CD4-positive, alpha-beta T cell treated with Interferon gamma for 1 hour (primary cell): ENCODE measurements at regions not wholly inside any gene's neighbourhood (a gene's known extent, or its start where the extent isn't known, plus 50 kb on each side); places are given as distances from the start of the nearest gene placed in this dataset.
"Not testable (repeated sequence)": the region's sequence is repeated elsewhere in the genome, so short reads cannot be mapped to it uniquely, and the experiment has no call there.

ENCODE experiments used
- DNase-seq: peaks from one replicate; pipeline ENCODE4 v3.0.0-alpha.2; 2020

DNA sequence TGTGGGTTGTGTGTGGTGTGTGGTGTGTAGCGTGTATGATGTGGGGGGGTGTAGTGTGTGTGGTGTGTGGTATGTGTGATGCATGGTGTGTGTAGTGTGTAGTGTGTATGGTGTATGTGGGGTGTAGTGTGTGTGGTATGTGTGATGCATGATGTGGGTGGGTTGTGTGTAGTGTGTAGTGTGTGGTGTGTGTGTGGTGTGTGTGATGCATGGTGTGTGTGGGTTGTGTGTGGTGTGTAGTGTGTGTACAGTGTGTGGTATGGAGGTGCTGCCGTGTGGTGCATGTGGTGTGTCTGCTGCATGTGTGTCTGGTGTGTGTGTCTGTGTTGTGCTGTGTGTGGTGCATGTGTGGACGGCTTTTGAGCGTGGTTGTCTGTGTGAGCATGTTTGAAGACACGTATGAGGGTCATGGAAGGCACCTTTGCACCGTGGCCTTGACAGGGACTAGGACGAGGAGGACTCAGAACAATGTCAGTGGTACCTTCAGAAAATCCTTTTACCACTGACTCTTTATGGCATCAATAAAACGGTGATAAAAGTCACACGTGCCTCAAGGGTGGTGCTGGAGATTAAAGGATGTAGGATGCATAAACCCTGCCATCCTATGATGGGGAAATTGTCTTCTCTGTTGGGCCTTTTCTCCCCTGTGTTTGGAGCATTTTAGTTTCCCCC lies 328.7 kb upstream of the B3GAT1 start:
- no peak for DNase-seq

DNA sequence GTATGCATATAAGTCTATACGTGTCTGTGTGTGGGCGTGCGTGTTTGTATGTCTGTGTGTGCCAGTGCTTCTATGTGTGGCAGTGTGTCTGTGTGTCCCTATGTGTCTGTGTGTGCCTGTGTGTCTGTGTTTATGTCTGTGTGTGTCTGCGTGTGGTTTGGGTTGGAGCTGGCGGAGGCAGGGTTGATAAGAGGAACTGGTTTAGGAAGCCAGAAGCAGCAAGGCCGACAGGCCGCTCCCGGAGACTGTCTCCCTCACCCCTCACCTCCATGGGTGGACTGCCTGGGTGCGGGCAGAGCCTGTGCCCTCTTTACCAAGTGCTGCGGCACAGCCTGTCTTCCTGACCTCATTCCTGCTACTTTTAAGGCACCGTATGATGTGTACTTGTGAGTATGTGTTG lies 327.1 kb upstream of the B3GAT1 start:
- no peak for DNase-seq

GRCh38 chr11:134738581-134738980 lies 326.5 kb upstream of the B3GAT1 start:
- DNase-seq, result no peak

GRCh38 chr11:134737563-134738510 lies 325.8 kb upstream of the B3GAT1 start:
- no peak for DNase-seq

DNA sequence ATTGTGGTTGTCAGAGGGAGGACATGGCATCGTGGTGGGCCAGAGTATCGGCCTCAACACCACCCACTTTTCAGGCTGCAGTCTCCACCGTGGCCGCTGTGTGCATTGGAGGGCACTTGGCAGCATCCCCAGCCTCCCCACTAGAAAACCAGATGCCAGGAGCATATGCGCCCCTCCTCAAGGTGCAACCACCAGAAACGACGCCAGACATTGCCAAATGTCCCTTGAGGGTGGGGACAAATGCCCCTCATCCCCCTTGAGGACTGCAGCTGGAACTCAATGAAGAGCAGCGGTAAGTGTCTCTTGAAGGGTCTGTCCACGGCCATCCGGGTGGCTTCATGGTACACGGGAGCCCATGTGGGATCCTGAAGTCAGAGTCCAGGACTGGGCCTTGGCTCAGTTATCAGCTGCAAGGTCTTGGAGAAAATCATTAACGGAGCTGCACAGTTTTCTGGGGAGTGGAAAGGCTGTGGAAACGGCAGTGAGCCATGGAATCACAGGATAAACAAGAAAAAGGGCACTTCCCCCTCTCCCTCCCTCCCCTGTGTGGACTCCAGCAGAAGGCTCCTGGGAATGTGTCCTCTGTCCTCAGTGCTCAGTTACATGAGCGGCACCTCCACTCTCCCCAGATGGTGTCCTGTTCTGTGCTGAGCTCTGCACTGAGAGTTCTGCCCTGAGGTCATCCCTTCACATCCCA lies 324.4 kb upstream of the B3GAT1 start:
- DNase-seq, result no peak

DNA sequence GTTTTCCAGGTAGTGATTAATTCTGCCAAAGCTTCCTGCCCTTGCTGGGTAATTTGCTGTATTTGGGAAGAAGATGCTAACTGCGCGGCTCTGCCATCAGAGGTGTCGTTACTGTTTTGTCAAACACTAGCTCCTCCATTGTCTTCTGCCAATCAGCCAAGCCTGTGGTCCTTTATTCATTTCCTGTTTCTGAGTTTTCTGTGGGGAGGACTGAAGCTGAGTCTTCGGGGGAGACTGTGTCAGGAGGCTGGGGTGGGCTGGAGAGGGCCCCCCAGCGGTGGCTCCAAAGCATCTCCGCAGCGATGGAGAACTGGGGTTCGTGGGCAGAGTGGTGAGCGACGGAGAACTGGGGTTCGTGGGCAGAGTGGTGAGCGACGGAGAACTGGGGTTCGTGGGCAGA lies 322.9 kb upstream of the B3GAT1 start:
- DNase-seq, result no peak

- DNase-seq, result no peak
These were observed 322.3 kb upstream of the B3GAT1 start for GRCh38 chr11:134734141-134734845.

- no peak for DNase-seq
These were observed 321.6 kb upstream of the B3GAT1 start for GRCh38 chr11:134733646-134734045.

DNA sequence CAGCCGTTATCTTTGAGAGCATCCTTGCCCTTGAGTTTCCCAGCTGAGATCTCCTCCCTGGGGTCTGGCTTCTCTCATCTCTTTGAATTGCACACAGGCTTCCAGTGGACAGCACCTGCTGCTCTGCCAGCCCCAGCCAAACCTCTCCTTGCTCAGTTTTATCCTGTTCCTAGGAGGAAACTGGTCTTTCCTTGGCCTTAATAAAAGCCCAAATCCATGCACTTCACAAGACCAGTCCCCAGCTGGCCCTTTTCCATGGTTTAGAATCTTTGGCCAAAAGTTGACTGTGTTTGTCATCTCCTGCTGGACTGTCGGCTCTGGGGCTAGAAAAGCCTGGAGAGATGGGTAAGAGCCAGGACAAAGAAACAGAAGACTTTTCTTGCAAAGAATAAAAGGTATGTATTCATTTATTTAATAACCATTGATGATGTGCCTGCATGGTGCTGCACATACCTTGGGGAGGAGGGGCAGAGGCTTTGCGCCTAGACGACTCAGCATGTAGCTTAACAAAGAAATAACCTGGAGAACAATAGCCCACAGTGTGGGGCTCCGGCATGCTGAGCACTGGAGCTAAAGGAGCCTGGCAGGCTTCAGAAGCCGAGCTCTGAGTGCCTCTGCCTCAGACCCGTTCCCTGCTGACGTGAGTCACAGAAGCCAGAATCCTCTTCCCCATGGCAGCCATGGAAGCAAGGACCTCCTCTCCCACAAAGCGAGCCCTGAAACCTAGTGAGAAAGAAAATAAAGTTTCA lies 319.3 kb upstream of the B3GAT1 start:
- DNase-seq, result no peak

- DNase-seq, result no peak
These were observed 318.6 kb upstream of the B3GAT1 start for GRCh38 chr11:134730561-134731212.

DNA sequence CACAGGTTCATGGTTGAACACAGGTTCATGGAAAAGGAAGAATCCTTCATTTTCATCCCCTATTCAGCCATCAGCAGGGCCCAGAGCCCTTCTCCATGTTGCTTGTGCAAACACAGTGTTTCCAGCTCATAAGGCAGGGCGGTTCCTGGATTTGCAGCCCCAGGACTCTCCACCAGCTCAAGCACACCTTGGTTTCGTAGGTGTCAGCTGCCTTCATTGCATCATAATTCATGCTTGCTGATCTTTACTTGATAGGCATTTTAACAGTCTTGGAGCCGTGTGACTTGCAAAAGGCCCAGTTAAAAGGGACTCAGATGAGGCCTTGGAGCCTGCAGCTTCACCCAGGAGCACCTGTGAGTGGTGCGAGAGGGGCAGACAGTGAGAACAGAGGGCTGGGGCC lies 318.1 kb upstream of the B3GAT1 start:
- DNase-seq, result no peak

DNA sequence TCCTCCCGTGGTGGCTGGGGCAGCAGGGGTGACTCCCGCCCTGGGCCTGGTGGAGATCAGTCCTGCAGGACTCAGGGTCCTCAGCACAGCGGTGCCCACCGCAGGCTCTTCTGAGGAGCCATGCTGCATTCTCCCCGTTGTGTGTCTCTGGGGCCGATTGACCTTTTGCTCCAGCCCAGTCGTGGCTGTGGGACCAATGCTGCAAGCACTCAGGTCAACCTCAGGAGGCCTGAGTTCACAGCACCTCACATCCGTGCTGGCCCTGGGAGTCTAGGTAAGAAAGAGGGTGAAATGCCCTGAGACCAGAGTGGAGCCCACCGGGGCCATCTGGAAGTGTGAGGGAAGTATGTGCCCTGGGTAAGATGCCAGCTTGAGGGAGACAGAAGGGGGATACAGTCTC lies 316.1 kb upstream of the B3GAT1 start:
- DNase-seq, result no peak

DNA sequence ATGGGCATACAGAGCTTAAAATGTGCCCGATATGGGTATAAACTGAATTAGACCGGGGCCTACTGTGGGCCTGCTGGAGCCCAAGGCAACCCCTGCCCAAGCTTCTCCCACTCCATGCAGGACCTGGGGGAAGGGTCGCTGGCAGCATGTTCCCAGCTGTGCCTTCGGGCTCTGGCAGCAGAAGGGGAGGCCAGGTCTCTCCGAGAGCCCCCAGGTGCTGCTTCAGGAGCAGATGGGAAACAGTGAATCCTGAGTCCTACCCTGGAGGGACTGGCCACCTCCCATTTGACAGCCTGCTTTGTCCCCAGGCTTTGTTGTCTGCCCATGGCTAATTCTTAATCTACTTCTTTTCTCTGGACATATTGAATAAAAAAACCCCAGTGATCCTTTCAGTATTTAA lies 315.6 kb upstream of the B3GAT1 start:
- no peak for DNase-seq

- no peak for DNase-seq
These were observed 315.2 kb upstream of the B3GAT1 start for GRCh38 chr11:134727204-134727603.

GRCh38 chr11:134725716-134726639 lies 313.9 kb upstream of the B3GAT1 start:
- no peak for DNase-seq

DNA sequence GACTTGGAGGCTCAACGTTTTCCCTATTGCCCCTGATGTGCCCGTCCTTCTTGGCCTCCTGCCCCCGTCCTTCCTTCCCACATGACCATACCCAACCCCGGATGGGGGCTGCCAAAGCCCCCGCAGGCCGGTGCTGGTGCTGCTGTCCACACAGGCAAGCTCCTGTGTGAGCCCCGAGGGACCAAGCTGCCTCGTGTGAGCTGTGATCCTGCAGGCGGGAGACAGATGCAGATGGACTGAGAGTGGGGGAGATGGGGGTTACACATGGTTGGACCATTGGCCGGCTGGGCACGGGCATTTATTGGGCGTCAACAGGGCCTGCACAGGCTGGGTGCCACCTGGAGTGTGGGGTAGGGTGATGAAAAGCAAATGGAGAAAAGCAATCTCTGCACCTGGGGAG lies 313.2 kb upstream of the B3GAT1 start:
- DNase-seq, result no peak

- no peak for DNase-seq
These were observed 312.7 kb upstream of the B3GAT1 start for GRCh38 chr11:134724779-134725140.

DNA sequence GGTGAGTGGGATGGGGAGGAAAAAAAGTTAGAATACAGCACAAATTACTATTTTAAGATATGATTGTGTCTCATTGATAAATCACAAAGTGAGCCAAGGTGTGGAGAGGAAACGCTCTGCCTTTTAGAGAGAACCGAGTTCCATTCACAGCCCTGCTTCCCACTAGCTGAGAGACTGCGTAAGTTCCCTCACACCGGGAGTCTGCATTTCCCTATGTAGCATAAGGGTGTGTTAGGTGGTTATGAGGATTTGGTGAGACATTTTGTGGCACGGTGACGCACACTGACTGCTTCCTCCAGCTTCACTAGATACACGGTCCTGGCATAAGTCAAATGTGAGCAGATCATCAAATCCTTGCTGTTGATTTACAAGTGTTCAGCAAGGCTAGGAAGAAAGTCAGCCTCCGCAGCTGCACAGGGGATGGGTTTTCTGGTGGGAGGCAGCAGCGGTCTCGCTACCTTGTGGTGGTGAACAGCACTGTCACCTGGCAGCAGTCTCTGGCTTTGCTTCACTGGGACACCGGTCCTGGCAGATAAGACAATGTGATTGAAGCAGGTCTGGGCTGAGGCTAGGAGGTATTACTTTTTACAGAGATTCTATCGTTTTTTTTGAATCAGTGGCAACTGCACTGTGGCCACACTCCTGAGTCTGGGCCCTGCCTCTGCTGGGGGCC lies 312.2 kb upstream of the B3GAT1 start:
- no peak for DNase-seq

DNA sequence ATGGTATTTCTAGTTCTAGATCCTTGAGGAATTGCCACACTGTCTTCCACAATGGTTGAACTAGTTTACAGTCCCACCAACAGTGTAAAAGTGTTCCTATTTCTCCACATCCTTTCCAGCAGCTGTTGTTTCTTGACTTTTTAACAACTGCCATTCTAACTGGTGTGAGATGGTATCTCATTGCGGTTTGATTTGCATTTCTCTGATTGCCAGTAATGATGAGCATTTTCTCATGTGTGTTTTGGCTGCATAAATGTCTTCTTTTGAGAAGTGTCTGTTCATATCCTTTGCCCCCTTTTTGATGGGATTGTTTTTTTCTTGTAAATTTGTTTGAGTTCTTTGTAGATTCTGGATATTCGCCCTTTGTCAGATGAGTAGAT lies 308.6 kb upstream of the B3GAT1 start:
- not testable (repeated sequence) for DNase-seq
